IMR-90 (cell line): ENCODE measurements at regions not wholly inside any gene's neighbourhood (a gene's known extent, or its start where the extent isn't known, plus 50 kb on each side); places are given as distances from the start of the nearest gene placed in this dataset.

Experiments
- ATAC-seq: fragments of 200-7000 bp; cut with Tn5 transposase; 2 replicates; pipeline ENCODE4 v1.9.1; 2020; ENCODE audit warnings: low read depth, mild to moderate bottlenecking, moderate library complexity
- BruUV-seq: library from RNA; stranded (reverse); fragments of 400-500 nt; replicated peaks from 2 replicates; lab custom pipeline; 2021; lab: Mats Ljungman, UMichigan
- CTCF ChIA-PET: fragments of 300-600 bp; formaldehyde crosslinking; extraction: SDS; loops from one replicate; lab custom pipeline; 2021; ENCODE audit warnings: antibody characterized with exemption; lab: Yijun Ruan, JAX
- POLR2A ChIA-PET: fragments of 300-600 bp; sonication (Branson Sonifier 250); formaldehyde crosslinking; loops from one replicate; lab custom pipeline; 2022; ENCODE audit warnings: antibody characterized with exemption; ENCODE audit not compliant: unreplicated experiment; lab: Charles Lee
- DNase-seq: peaks from one replicate; pipeline ENCODE4 v3.0.0; 2013
- H2AFZ ChIP-seq: replicated peaks from 2 replicates; pipeline ENCODE3; 2013; ENCODE audit warnings: low read length, mild to moderate bottlenecking; ENCODE audit not compliant: poor library complexity
- H2AK5ac ChIP-seq: 2 replicates; pipeline ENCODE4 v1.6.1; 2013; ENCODE audit warnings: low read depth, low read length, inconsistent platforms
- H2AK9ac ChIP-seq: replicated peaks from 2 replicates; pipeline ENCODE3; 2013; ENCODE audit warnings: mild to moderate bottlenecking, low read depth, low read length, moderate library complexity; ENCODE audit not compliant: poor library complexity
- H2BK120ac ChIP-seq: 2 replicates; pipeline ENCODE4 v1.6.1; 2013; ENCODE audit warnings: low read depth, low read length, inconsistent platforms
- H2BK15ac ChIP-seq: 3 replicates; pipeline ENCODE4 v1.6.1; 2013; ENCODE audit warnings: low read depth, low read length, inconsistent platforms
- H2BK20ac ChIP-seq: 2 replicates; pipeline ENCODE4 v1.6.1; 2013; ENCODE audit warnings: low read depth, mild to moderate bottlenecking, inconsistent platforms, low read length, moderate library complexity
- H2BK5ac ChIP-seq: 2 replicates; pipeline ENCODE4 v1.6.1; 2013; ENCODE audit warnings: mild to moderate bottlenecking, low read depth, low read length, inconsistent platforms; ENCODE audit not compliant: poor library complexity, severe bottlenecking
- H3K14ac ChIP-seq: replicated peaks from 2 replicates; pipeline ENCODE4 v1.6.1; 2013; ENCODE audit warnings: low read depth, low read length, inconsistent platforms
- H3K18ac ChIP-seq: 2 replicates; pipeline ENCODE4 v1.6.1; 2013; ENCODE audit warnings: low read depth, low read length, control low read depth
- H3K23ac ChIP-seq: 2 replicates; pipeline ENCODE4 v1.6.1; 2013; ENCODE audit warnings: low read depth, low read length, inconsistent platforms
- H3K27ac ChIP-seq: 2 replicates; pipeline ENCODE4 v1.5.1; 2013; ENCODE audit warnings: mild to moderate bottlenecking, control low read depth, low read length; ENCODE audit not compliant: insufficient read depth
- H3K27me3 ChIP-seq: 2 replicates; pipeline ENCODE4 v1.6.1; 2013; ENCODE audit warnings: low read length; ENCODE audit not compliant: control insufficient read depth, insufficient read depth
- H3K36me3 ChIP-seq: 2 replicates; pipeline ENCODE4 v1.6.1; 2013; ENCODE audit warnings: low read length, mixed read lengths; ENCODE audit not compliant: control insufficient read depth, insufficient read depth
- H3K4ac ChIP-seq: 2 replicates; pipeline ENCODE4 v1.6.1; 2013; ENCODE audit warnings: low read depth, low read length, inconsistent platforms
- H3K4me1 ChIP-seq: 2 replicates; pipeline ENCODE4 v1.6.1; 2013; ENCODE audit warnings: low read length, mixed read lengths; ENCODE audit not compliant: control insufficient read depth, insufficient read depth
- H3K4me2 ChIP-seq: 2 replicates; pipeline ENCODE4 v1.6.1; 2013; ENCODE audit warnings: low read depth, mild to moderate bottlenecking, control low read depth, low read length, moderate library complexity
- H3K4me3 ChIP-seq: 2 replicates; pipeline ENCODE4 v1.5.1; 2013; ENCODE audit warnings: low read depth, mild to moderate bottlenecking, control low read depth, low read length, moderate library complexity; ENCODE audit not compliant: insufficient read depth
- H3K56ac ChIP-seq: 2 replicates; pipeline ENCODE4 v1.6.1; 2013; ENCODE audit warnings: low read length, inconsistent platforms; ENCODE audit not compliant: insufficient read depth; ENCODE audit errors: extremely low read depth
- H3K79me1 ChIP-seq, 2 experiments: 2 replicates each; pipeline ENCODE4 v1.6.1; 2013; ENCODE audit warnings: low read length in 2 of 2, inconsistent platforms in 1 of 2, low read depth in 1 of 2
- H3K9ac ChIP-seq: 2 replicates; pipeline ENCODE4 v1.6.1; 2013; ENCODE audit warnings: low read depth, low read length, control low read depth
- H3K9me1 ChIP-seq: 2 replicates; pipeline ENCODE4 v1.6.1; 2013; ENCODE audit warnings: low read length, inconsistent platforms; ENCODE audit not compliant: insufficient read depth
- H3K9me3 ChIP-seq: 2 replicates; pipeline ENCODE4 v1.6.1; 2013; ENCODE audit warnings: low read length; ENCODE audit not compliant: control insufficient read depth, insufficient read depth
- H4K20me1 ChIP-seq: 2 replicates; pipeline ENCODE4 v1.6.1; 2013; ENCODE audit warnings: low read length, inconsistent platforms; ENCODE audit not compliant: insufficient read depth
- H4K5ac ChIP-seq: 2 replicates; pipeline ENCODE4 v1.6.1; 2013; ENCODE audit warnings: mild to moderate bottlenecking, low read depth, low read length, control low read depth
- H4K8ac ChIP-seq, 2 experiments: 2 replicates each; pipeline ENCODE4 v1.6.1; 2013; ENCODE audit warnings: low read depth in 2 of 2, low read length in 2 of 2, control low read depth in 1 of 2, inconsistent platforms in 1 of 2
- H4K91ac ChIP-seq: 2 replicates; pipeline ENCODE4 v1.6.1; 2013; ENCODE audit warnings: low read depth, low read length, inconsistent platforms; ENCODE audit not compliant: insufficient read depth
- BHLHE40 ChIP-seq: fragments of 150-350 bp; IDR thresholded peaks from 2 replicates; pipeline ENCODE4 v1.6.1; 2016; ENCODE audit warnings: mild to moderate bottlenecking, low read depth, low read length
- CHD1 ChIP-seq: IDR thresholded peaks from 2 replicates; pipeline ENCODE4 v1.6.1; 2012; ENCODE audit warnings: low read depth, low read length, improper control_type of control experiment
- FOS ChIP-seq: fragments of 150-350 bp; IDR thresholded peaks from 2 replicates; pipeline ENCODE4 v1.6.1; 2016; ENCODE audit warnings: low read depth, low read length
- MAFK ChIP-seq: IDR thresholded peaks from 2 replicates; pipeline ENCODE4 v1.6.1; 2012; ENCODE audit warnings: low read depth, low read length, improper control_type of control experiment
- MAZ ChIP-seq: IDR thresholded peaks from 2 replicates; pipeline ENCODE4 v1.6.1; 2012; ENCODE audit warnings: low read depth, mild to moderate bottlenecking, low read length, improper control_type of control experiment, moderate library complexity, borderline replicate concordance
- MXI1 ChIP-seq: IDR thresholded peaks from 2 replicates; pipeline ENCODE4 v1.6.1; 2012; ENCODE audit warnings: low read depth, mild to moderate bottlenecking, low read length, moderate library complexity, borderline replicate concordance
- NFE2L2 ChIP-seq: fragments of 150-350 bp; IDR thresholded peaks from 2 replicates; pipeline ENCODE4 v1.6.1; 2016; ENCODE audit warnings: low read depth, mild to moderate bottlenecking, low read length
- POLR2A ChIP-seq: IDR thresholded peaks from 2 replicates; pipeline ENCODE4 v1.6.1; 2012; ENCODE audit warnings: mild to moderate bottlenecking, low read depth, low read length
- RAD21 ChIP-seq: IDR thresholded peaks from 2 replicates; pipeline ENCODE4 v1.6.1; 2012; ENCODE audit warnings: low read length, improper control_type of control experiment
- RCOR1 ChIP-seq: IDR thresholded peaks from 2 replicates; pipeline ENCODE4 v1.6.1; 2012; ENCODE audit warnings: mild to moderate bottlenecking, low read length, improper control_type of control experiment; ENCODE audit not compliant: insufficient replicate concordance
- RFX5 ChIP-seq: IDR thresholded peaks from 2 replicates; pipeline ENCODE4 v1.8.0; 2012; ENCODE audit warnings: low read depth, mild to moderate bottlenecking, low read length, moderate library complexity
- SMC3 ChIP-seq: fragments of 150-350 bp; IDR thresholded peaks from 2 replicates; pipeline ENCODE4 v1.6.1; 2016; ENCODE audit warnings: low read depth, mild to moderate bottlenecking, antibody characterized with exemption, low read length, moderate library complexity
- USF2 ChIP-seq: fragments of 150-350 bp; IDR thresholded peaks from 2 replicates; pipeline ENCODE4 v1.6.1; 2017; ENCODE audit warnings: mild to moderate bottlenecking, antibody characterized with exemption, low read length, low read depth
- WGBS, 2 experiments: methylation state at CpG; one replicate each; pipeline versions ENCODE4 v1.1.5 to v1.1.7; 2013; ENCODE audit warnings: missing lambda C conversion rate in 2 of 2; ENCODE audit not compliant: insufficient read length in 1 of 2; ENCODE audit errors: extremely low coverage in 2 of 2; 5-methylcytosine and 5-hydroxymethylcytosine counted together
- dilution Hi-C: fragments of 300-500 bp; cut with HindIII; formaldehyde crosslinking; loops from one replicate; pipeline ENCODE4 v1.14.3; 2018; ENCODE audit warnings: low sequenced_read_pairs; ENCODE audit not compliant: unreplicated experiment
- in situ Hi-C: fragments of 300-500 bp; cut with MboI; formaldehyde crosslinking; loops from 3 replicates; pipeline ENCODE4 v1.14.3; 2019; ENCODE audit warnings: low sequenced_read_pairs, inconsistent platforms, mixed read lengths
- intact Hi-C: fragments of 100-400 bp; cut with micrococcal nuclease; formaldehyde crosslinking; loops from 2 replicates; pipeline ENCODE4 v1.10.0; 2022
- TF ChIP-seq, protein P1 (sequence below): conservative IDR thresholded peaks from 2 replicates; pipeline ENCODE4 v1.5.1; 2012; ENCODE audit warnings: mild to moderate bottlenecking, low read depth, low read length, improper control_type of control experiment
- TF ChIP-seq, protein P2 (sequence below): fragments of 150-350 bp; IDR thresholded peaks from 2 replicates; pipeline ENCODE4 v1.6.1; 2016; ENCODE audit warnings: low read depth, mild to moderate bottlenecking, low read length, moderate library complexity, borderline replicate concordance

- peaks cover 2% of the 10 kb centered on the region; the same call in 1 of the 2 replicates for H3K4me1 ChIP-seq
- TF ChIP-seq POLR2A (no peak), MXI1 (no peak), RCOR1 (no peak), RAD21 (no peak), FOS (no peak), RFX5 (no peak), SMC3 (no peak), NFE2L2 (no peak), MAZ (no peak), USF2 (no peak), CHD1 (no peak), MAFK (no peak), BHLHE40 (no peak)
- TF ChIP-seq, protein P1, sequence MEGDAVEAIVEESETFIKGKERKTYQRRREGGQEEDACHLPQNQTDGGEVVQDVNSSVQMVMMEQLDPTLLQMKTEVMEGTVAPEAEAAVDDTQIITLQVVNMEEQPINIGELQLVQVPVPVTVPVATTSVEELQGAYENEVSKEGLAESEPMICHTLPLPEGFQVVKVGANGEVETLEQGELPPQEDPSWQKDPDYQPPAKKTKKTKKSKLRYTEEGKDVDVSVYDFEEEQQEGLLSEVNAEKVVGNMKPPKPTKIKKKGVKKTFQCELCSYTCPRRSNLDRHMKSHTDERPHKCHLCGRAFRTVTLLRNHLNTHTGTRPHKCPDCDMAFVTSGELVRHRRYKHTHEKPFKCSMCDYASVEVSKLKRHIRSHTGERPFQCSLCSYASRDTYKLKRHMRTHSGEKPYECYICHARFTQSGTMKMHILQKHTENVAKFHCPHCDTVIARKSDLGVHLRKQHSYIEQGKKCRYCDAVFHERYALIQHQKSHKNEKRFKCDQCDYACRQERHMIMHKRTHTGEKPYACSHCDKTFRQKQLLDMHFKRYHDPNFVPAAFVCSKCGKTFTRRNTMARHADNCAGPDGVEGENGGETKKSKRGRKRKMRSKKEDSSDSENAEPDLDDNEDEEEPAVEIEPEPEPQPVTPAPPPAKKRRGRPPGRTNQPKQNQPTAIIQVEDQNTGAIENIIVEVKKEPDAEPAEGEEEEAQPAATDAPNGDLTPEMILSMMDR: no peak
- TF ChIP-seq, protein P2, sequence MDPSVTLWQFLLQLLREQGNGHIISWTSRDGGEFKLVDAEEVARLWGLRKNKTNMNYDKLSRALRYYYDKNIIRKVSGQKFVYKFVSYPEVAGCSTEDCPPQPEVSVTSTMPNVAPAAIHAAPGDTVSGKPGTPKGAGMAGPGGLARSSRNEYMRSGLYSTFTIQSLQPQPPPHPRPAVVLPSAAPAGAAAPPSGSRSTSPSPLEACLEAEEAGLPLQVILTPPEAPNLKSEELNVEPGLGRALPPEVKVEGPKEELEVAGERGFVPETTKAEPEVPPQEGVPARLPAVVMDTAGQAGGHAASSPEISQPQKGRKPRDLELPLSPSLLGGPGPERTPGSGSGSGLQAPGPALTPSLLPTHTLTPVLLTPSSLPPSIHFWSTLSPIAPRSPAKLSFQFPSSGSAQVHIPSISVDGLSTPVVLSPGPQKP: no peak
- H3K9me3 ChIP-seq: no peaks in the 10 kb centered on the region
- no CpG with 5 or more reads among the region's 11 CpGs for WGBS, 2 experiments
- H3K4me3 ChIP-seq: no peak overlapping the region
- no peak overlapping the region for H2BK120ac ChIP-seq
- no peak overlapping the region for H3K9ac ChIP-seq
- no peak overlapping the region for H3K23ac ChIP-seq
- ATAC-seq (no peak), DNase-seq (no peak)
- no peak overlapping the region for H3K56ac ChIP-seq
- no peaks in the 10 kb centered on the region for H3K79me1 ChIP-seq
- H4K20me1 ChIP-seq: no peaks in the 10 kb centered on the region
- in situ Hi-C loops: no loop called here
- no peak overlapping the region for H2AK5ac ChIP-seq
- no TSS peak for BruUV-seq
- ChIA-PET CTCF (interaction anchor here (0.6 kb wide), 1 partner anchor 153 kb away, joined by 3 read pairs; no protein-coding TSS in a partner anchor), POLR2A (no interaction called here)
- no peak overlapping the region for H2AFZ ChIP-seq
- H4K8ac ChIP-seq: no peak overlapping the region
- H3K36me3 ChIP-seq: no peaks in the 10 kb centered on the region
- H4K5ac ChIP-seq: no peak overlapping the region
- H4K91ac ChIP-seq: no peak overlapping the region
- no peak overlapping the region for H3K4me2 ChIP-seq
- no peak overlapping the region for H3K27ac ChIP-seq
- no peaks in the 10 kb centered on the region for H3K9me1 ChIP-seq
- no peak overlapping the region for H2BK15ac ChIP-seq
- H2BK20ac ChIP-seq: no peak overlapping the region
- no peak overlapping the region for H2BK5ac ChIP-seq
- H2AK9ac ChIP-seq: no peak overlapping the region
- intact Hi-C loops: no loop called here
- H3K18ac ChIP-seq: no peak overlapping the region
- no peaks in the 10 kb centered on the region for H3K27me3 ChIP-seq
- 0 out of 2 replicates have a peak overlapping the region, but pooled peaks have one; percentile 51 for H3K14ac ChIP-seq
- dilution Hi-C loops: no loop called here
- H3K4ac ChIP-seq: peak overlapping the region; percentile 16; the same call in 1 of the 2 replicates
Observed at GRCh38 chr5:124309241-124309980, 437.0 kb downstream of the ZNF608 start.
